Amygdala (tissue), 56 donors: ENCODE measurements at regions not wholly inside any gene's neighbourhood (a gene's known extent, or its start where the extent isn't known, plus 50 kb on each side); places are given as distances from the start of the nearest gene placed in this dataset.
A peak's percentile ranks its signal among the peaks of the same experiment; 100 is the strongest.
"Not testable (repeated sequence)": the region's sequence is repeated elsewhere in the genome, so short reads cannot be mapped to it uniquely, and the experiment has no call there.

Experiments used
- DNase-seq, 56 donors: peaks; one replicate each; lab custom pipeline; 2025; lab: John Stamatoyannopoulos, UW

DNA sequence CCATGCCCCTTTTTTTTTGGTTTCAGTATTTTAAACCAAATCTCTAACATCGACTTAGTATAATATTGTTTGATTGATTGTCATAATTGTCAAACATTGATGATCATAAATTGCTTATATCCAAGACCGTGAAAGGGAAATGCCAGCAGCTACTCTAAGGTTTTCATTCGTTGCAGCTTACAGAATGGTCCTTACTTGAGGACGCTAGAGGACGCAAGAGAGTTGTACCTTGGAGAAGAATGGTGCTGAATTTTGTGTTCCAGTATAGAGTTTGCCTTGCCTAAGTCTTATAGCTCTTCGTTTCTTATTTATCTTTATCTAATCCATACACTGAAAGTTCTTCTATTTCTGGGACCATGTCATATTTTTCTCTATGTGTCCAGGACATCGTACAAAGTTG lies 675.6 kb upstream of the DEFB115 start:
- peak in 1 of 56 donors; percentile 23 for DNase-seq

DNA sequence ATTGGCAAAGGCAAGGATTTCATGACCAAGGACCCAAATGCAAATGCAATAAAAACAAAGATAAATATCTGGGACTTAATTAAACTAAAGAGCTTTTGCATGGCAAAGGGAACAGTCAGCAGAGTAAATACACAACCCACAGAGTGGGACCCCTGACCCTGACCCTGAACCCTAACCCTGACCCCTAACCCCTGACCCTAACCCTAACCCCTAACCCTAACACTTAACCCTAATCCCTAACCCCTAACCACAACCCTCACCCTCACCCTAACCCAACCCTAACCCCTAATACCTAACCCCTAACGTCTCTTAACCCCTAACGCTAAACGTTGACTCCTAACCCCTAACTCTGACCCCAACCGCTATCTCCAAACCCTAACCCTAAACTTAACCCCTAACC lies 673.1 kb upstream of the DEFB115 start:
- DNase-seq: not testable (repeated sequence)

DNA sequence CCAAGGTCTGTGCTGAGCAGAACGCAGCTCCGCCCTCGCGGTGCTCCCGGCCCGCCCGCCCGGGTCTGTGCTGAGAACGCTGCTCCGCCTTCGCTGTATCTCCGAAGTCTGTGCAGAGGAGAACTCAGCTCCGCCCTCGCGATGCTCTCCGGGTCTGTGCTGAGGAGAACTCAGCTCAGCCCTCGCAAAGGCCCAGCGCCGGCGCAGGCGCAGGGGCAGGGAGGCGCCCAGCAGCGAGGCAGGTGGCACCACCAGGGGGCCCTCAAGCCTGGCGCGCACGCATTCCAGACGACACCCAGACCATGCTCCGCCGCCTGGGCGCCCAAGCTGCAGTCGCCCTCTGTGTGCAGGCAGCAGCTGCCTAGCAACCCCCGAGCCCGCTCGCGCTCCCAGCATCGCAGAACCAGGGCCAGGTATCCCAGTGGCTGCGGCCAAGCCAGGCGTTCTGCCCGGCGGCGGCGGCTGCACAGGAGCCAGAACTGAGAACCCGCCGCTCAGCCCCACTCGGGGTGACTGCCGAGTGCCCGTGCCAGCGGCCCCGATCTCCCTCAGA lies 672.1 kb upstream of the DEFB115 start:
- DNase-seq: peak in 42 of 56 donors; percentile 3 to 87 (median 65)

DNA sequence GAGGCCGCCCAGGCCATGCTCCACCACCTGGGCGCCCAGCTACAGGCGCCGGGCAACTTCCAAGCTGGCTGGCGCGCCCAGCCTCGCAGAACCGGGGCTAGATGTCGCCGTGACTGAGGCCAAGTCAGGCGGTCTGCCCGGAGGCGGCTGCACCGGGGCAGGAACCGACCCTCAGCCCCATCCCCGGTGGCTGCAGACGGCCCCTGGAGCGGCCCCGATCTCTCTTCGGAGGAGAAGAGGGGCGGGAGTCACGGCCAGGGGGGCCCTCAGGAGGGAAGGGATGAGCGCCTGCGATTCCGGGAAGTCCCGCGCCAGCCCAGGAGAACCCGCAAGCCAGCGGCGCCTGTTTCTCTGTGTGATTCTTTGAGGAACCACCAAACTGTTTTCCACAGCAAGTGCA lies 671.3 kb upstream of the DEFB115 start:
- DNase-seq: peak in 5 of 56 donors; percentile 9 to 69 (median 19)

- DNase-seq: no peak
Observed at GRCh38 chr20:30593572-30593971, 663.9 kb upstream of the DEFB115 start.

DNA sequence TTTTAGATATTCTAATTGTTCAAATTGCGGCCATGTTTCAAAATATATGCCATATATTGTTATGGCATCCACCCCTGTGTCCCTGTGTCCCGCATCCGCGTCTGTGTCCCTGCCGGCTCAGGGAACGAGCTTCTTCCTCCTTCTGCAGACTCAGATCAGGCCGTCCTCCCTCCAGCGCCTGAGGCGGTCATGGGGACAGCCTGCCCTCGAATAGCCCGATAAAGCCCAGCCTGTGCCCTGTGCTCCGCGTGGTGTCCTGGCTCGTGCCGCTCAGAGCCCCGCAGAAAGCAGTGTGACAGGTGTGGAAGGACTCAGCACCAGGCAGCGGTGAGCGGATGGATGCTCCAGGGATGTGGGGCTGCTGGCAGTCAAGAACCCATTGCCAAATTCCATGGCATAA lies 663.4 kb upstream of the DEFB115 start:
- DNase-seq: no peak

- no peak for DNase-seq
Observed at GRCh38 chr20:30595698-30596097, 661.8 kb upstream of the DEFB115 start.

- not testable (repeated sequence) for DNase-seq
Observed at GRCh38 chr20:30597429-30597828, 660.0 kb upstream of the DEFB115 start.

DNA sequence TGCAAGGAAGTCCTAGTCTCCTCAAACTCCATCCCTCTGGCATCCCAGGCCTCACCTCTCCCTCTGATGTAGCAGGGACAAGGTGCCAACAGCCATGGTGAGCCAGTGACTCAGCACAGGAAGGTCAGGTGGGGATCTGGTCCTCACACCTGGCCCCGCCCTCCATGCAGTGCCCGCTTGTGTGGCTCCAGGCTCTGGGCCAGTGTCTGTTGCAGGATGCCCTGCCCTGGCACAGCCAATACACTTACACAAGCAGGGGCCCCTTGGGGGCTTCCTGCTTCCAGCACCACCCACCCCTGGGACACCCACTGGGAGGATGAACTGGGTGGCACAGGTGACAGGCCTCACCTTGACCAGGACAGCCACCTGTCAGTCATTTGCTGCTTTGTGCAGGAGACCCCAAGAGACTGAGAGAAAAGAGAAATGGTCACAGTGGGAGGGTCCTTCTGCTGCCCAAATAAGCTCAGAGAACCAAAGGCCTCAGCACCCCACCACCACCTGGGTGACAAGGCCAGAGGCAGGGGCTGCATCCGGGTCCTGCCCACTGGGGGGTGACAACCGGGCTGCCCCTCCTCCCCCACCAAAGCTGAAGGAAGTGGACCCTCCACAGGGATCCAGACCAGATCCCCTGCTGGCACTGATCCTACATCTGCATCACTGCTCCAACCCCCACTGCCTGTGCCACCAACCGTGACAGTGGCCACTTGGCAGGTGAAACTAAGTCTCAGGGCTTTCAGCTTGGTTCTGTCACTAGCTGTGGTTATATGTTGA lies 658.8 kb upstream of the DEFB115 start:
- DNase-seq: no peak

GRCh38 chr20:30599990-30600389 lies 657.5 kb upstream of the DEFB115 start:
- no peak for DNase-seq

GRCh38 chr20:30601974-30602373 lies 655.5 kb upstream of the DEFB115 start:
- DNase-seq: no peak

DNA sequence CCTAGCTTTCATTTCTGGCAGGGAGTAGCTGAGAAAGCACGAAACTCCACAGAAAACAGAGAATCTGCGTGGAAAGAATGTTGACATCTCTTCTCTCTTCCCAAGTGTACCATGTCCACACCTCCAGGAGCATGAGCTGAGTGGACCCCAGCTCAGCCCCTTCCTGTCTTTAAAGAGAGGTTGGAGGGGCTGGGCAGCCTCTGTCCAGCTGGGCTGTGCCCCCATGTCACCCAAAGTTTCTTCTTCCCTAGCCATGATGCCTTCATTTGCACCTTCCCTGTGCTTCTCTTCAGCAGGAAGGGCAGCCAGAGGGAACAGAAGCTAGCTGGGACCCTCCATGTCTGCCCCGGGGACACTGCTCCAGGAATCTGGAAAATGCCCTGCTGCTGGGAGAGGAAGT lies 655.0 kb upstream of the DEFB115 start:
- DNase-seq: no peak

DNA sequence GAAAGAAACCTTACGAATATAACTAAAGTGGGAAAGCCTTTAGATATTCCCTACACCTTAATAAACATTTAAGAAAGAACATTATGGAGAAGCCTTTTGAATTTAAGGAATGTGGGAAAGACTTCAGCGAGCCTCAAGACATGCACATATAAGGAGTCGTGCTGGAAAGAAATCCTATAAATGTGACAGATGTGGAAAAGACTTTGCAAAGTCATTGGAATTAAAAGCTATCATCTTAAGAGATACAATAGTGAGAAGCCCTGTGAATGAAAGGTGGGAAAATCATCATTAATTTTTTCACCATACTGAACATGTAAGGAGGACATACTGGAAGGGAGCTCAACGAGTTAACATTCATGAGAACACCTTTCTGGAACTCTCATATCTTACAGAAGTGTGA lies 650.5 kb upstream of the DEFB115 start:
- DNase-seq: no peak

DNA sequence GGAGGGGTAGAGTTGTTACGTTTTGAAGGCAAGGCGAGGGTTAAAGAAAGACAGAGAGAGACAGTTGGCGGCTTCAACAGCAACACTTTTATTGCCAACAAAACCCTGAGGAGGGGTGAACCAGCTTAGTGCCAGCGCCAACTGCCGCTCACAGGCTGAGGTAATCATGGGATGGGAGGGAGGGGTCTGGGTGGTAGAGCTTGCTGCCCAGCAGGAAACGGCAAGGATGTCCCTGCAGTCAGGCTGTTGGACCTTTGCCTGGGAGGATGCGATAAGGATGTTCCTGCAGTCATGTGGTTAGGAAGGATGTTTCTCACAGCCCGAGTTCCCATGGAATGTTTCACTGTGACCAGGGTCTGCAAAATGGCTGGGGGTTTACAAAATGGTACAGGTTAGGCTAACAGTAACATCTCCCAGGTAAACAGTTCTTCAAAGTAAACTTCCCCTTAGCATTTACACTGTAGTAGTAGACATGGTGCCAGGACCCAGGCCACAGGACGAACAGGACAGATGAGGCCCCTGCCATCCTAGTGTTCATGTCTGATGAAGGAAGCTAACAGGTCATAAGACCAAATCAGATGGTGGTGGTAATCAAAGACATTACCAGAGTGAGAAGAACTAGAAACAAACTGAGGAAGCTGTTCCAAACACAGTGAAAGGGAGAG lies 647.3 kb upstream of the DEFB115 start:
- peak in 2 of 56 donors; percentile 17 to 43 for DNase-seq

DNA sequence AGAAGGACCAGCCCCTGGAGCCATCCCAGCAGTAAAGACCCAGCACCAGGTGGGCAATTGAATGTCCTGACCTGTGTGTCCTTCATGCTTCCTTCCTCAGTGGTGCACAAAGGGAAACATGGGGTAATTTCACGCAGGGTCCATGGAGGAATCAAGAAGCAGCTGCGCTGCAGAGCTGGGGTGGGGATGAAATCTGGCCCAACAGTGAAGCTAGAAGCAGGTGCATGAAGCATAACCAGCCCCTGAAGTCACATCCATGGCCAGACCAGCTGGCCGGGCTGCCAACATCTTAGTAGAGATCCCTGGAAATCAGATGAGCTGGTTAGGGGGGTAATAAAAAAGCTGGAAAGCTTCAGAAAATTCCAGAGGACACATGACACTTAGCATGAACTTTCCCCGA lies 646.7 kb upstream of the DEFB115 start:
- no peak for DNase-seq

DNA sequence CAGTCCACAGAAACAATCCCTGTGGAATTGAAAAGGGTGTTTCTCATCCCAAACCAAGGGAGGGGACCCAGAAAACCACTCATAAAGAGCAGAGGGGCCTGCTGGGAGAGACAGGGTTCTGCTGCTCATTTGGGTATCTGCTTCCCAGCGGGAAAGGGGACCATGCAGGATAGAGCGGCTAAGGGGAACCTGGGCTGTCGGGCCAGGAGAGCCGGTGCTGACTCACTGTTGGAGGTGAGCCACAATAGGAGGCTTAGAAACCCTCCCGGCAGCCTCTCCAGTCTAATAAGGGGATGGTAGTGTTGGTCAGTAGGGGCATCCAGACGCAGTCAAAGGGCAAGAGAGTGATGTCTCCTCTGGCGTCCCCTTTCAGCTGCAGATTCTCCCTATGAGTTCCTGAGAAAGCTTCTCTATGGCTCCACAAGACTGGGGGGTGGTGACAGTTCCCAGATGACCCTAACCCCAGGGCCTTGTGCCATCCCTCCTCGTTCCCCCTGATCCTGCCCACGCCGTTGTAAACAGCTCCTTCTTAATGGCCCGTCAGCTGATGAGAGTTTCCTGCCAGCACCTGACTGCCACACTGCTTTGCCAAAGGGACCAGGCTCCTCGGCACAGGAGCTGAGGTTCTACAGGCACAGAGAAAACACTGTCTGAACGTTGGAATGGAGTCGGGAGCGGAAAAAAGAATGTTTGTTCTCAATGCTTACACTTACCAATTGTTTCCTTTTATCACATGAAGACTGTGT lies 646.1 kb upstream of the DEFB115 start:
- peak in 16 of 56 donors; percentile 5 to 52 (median 34) for DNase-seq

DNA sequence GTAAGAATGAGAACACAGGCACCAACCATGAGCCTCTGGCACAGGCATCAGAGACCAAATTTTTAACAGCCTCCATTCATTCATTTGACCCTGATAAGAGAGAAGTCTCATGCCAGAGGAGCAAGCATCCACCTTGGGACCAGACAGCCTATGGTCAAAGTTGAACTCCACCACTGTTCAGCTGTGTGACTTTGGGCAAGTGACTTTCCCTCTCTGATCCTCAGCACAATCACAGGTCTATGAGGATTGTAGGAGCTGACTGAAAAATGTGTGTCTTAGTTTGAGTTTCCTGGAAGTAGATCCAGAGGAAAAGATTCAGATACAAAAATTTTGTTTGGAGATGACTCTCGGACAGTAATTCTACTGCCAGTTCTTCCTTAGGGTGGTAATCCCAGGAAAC lies 645.1 kb upstream of the DEFB115 start:
- DNase-seq: no peak

DNA sequence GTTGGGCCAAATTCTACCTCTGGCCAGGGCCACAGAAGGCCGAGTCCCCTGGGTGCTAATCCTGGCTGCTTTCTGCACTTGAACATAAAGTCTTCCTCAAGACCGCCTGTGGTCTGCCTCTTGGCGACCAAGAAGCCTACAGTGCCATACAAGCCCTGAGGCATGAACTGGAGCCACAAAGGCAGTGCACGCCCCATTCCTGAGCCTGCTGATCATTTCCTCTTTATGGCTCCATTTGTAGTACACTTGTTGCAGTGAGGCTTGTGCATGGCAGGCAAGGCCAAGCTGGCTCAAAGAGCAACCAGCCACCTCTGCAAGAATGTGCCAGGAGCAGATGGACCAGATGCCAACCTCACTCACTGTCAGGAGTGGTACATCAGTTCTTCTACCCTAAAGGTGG lies 636.1 kb upstream of the DEFB115 start:
- not testable (repeated sequence) for DNase-seq

DNA sequence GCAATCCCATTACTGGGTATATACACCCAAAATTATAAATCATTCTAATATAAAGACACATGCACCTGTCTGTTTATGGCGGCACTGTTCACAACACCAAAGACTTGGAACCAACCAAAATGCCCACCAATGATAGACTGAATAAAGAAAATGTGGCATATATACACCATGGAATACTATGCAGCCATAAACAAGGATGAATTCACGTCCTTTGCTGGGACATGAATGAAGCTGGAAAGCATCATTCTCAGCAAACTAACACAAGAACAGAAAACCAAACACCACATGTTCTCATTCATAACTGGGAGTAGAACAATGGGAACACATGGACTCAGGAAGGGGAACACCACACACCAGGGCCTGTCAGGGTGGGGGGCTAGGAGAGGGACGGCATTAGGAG lies 633.2 kb upstream of the DEFB115 start:
- not testable (repeated sequence) for DNase-seq

- DNase-seq: not testable (repeated sequence)
Observed at GRCh38 chr20:30629376-30629775, 628.1 kb upstream of the DEFB115 start.

DNA sequence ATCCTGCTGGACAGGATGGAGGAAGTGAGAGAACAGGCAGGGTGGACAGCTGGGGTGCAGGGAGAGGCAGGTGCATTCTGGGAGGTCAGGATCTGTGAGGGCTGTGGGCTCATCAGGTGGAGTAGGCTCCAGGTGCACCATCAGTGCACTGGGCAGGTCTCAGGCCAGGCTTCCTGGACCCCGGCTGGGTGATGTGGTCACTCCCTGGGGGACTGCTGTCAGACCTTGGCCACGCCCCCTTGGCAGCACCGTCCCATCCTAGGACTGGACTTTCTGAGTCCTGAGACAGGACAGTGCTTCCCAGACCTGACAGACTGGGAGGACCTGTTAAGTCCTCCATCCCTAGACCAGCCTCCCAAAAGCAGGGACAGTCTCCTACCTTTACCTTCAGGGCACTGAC lies 626.7 kb upstream of the DEFB115 start:
- DNase-seq: no peak
